GM21529 (cell line): ENCODE measurements at regions not wholly inside any gene's neighbourhood (a gene's known extent, or its start where the extent isn't known, plus 50 kb on each side); places are given as distances from the start of the nearest gene placed in this dataset.

Source experiments
- ATAC-seq: cut with Tn5 transposase; IDR thresholded peaks from one replicate; pipeline ENCODE4 v1.9.1; 2021; ENCODE audit not compliant: unreplicated experiment

GRCh38 chr13:107361666-107362065 is 793.7 kb upstream of the ARGLU1 start:
- ATAC-seq, result no peak

GRCh38 chr13:107360010-107360409 is 792.1 kb upstream of the ARGLU1 start:
- ATAC-seq, result no peak

- no peak for ATAC-seq
Measured at GRCh38 chr13:107358866-107359265, 790.9 kb upstream of the ARGLU1 start.

- ATAC-seq, result no peak
Measured at GRCh38 chr13:107351305-107351704, 783.4 kb upstream of the ARGLU1 start.

GRCh38 chr13:107348925-107349324 is 781.0 kb upstream of the ARGLU1 start:
- ATAC-seq, result no peak

GRCh38 chr13:107348471-107348870 is 780.5 kb upstream of the ARGLU1 start:
- ATAC-seq, result no peak

GRCh38 chr13:107347641-107348369 is 779.9 kb upstream of the ARGLU1 start:
- no peak for ATAC-seq

- no peak for ATAC-seq
Measured at GRCh38 chr13:107342747-107343146, 774.8 kb upstream of the ARGLU1 start.

GRCh38 chr13:107339209-107339608 is 771.3 kb upstream of the ARGLU1 start:
- ATAC-seq, result no peak

GRCh38 chr13:107332188-107332587 is 764.3 kb upstream of the ARGLU1 start:
- ATAC-seq, result no peak

GRCh38 chr13:107331359-107331758 is 763.4 kb upstream of the ARGLU1 start:
- ATAC-seq, result no peak

GRCh38 chr13:107330484-107330883 is 762.5 kb upstream of the ARGLU1 start:
- no peak for ATAC-seq

GRCh38 chr13:107329991-107330390 is 762.1 kb upstream of the ARGLU1 start:
- ATAC-seq, result no peak

- no peak for ATAC-seq
Measured at GRCh38 chr13:107324416-107325204, 756.7 kb upstream of the ARGLU1 start.

- ATAC-seq, result no peak
Measured at GRCh38 chr13:107322228-107322627, 754.3 kb upstream of the ARGLU1 start.

- no peak for ATAC-seq
Measured at GRCh38 chr13:107305178-107305577, 737.2 kb upstream of the ARGLU1 start.

- no peak for ATAC-seq
Measured at GRCh38 chr13:107301724-107302374, 733.9 kb upstream of the ARGLU1 start.

- ATAC-seq, result no peak
Measured at GRCh38 chr13:107299717-107300116, 731.8 kb upstream of the ARGLU1 start.

- ATAC-seq, result no peak
Measured at GRCh38 chr13:107296804-107297203, 728.9 kb upstream of the ARGLU1 start.

GRCh38 chr13:107295416-107296140 is 727.6 kb upstream of the ARGLU1 start:
- ATAC-seq, result no peak

GRCh38 chr13:107293924-107294323 is 726.0 kb upstream of the ARGLU1 start:
- no peak for ATAC-seq
